22Rv1 (cell line): ENCODE measurements at regions not wholly inside any gene's neighbourhood (a gene's known extent, or its start where the extent isn't known, plus 50 kb on each side); places are given as distances from the start of the nearest gene placed in this dataset.
A peak's percentile ranks its signal among the peaks of the same experiment; 100 is the strongest.

Experiments
- H3K27ac ChIP-seq: fragments of 450-650 bp; 2 replicates; pipeline ENCODE4 v1.5.1; 2017
- CTCF ChIP-seq: fragments of 450-650 bp; IDR thresholded peaks from 2 replicates; pipeline ENCODE4 v1.5.1; 2017; ENCODE audit warnings: mild to moderate bottlenecking
- ZFX ChIP-seq: fragments of 450-650 bp; IDR thresholded peaks from 2 replicates; pipeline ENCODE4 v1.6.1; 2017; ENCODE audit warnings: antibody characterized with exemption, borderline replicate concordance

DNA sequence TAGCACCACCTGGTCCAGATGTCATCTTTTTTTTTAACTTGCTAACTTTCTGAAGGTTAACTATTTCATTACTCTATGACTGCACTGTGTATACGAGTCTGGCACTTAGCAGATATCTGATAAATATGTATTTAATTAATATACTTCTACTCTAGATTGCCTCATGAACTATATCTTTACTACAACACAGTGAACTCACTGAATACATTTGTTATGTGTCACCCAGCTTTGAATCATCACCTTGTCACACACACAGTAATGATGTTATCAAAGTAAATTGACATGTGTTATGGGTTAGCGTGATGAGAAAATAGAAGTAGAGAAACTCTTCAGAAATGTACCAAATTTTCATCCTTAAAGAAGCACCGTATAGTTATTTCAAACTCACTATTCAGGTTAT lies 419.3 kb upstream of the ADGRL3 start:
- no peak for TF ChIP-seq ZFX
- no peak for TF ChIP-seq CTCF
- H3K27ac ChIP-seq, result no peak overlapping the region

GRCh38 chr4:60790608-60791007 lies 409.5 kb upstream of the ADGRL3 start:
- H3K27ac ChIP-seq, result no peak overlapping the region
- no peak for TF ChIP-seq ZFX
- TF ChIP-seq CTCF, result no peak

DNA sequence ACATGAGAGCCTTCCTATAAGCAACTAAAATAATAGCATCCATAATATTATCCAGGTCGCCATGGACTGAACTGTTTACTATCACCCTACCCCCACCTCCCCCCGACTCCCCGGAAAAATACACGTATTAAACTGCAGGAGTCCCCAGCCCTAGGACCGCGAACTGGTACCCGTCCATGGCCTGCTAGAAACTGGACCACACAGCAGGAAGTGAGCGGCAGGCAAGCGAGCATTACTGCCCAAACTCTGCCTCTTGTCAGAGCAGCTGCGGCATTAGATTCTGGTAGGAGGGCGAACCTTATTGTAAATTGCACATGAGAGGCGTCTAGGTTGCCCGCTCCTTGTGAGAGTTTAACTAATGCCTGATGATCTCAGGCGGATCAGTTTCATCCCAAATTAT lies 405.8 kb upstream of the ADGRL3 start:
- no peak overlapping the region for H3K27ac ChIP-seq
- TF ChIP-seq CTCF (no peak), ZFX (no peak)

DNA sequence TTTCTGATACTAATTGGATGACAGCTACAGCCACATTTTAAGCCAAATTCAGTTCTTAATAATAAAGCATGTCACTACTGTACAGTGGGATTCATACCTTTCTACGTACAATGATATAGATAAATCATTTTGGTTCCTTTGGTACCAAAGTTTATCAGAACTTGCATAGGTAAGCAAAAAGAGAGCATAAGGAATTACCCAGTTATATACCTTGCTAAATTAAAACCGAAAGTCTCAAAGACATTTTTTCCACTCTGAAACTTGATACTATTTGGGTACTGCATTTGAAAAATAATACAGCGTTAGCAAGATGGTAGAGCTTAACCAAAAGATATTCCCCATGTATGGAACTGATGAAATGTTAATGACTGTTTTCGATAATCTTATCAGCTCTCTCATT lies 400.9 kb upstream of the ADGRL3 start:
- no peak overlapping the region for H3K27ac ChIP-seq
- TF ChIP-seq ZFX (no peak), CTCF (no peak)

DNA sequence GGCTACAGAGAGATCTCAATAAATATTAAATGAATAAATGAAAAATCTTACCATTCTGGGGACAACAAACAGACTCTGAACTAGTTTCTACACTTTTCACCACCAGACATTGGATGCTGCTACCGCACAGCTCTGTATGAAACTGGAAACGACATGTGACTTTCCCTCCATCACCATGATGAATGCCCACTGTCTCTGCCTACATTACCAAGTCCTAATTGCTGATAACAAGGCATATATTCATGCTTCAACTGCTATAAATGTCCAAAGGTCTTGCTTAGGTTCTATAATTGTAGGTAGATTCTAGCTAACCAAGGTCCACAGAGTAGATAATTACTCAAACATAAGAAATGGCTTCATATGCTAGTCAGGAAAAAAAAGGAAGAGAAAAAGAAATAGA lies 399.4 kb upstream of the ADGRL3 start:
- TF ChIP-seq ZFX (no peak), CTCF (no peak)
- no peak overlapping the region for H3K27ac ChIP-seq

DNA sequence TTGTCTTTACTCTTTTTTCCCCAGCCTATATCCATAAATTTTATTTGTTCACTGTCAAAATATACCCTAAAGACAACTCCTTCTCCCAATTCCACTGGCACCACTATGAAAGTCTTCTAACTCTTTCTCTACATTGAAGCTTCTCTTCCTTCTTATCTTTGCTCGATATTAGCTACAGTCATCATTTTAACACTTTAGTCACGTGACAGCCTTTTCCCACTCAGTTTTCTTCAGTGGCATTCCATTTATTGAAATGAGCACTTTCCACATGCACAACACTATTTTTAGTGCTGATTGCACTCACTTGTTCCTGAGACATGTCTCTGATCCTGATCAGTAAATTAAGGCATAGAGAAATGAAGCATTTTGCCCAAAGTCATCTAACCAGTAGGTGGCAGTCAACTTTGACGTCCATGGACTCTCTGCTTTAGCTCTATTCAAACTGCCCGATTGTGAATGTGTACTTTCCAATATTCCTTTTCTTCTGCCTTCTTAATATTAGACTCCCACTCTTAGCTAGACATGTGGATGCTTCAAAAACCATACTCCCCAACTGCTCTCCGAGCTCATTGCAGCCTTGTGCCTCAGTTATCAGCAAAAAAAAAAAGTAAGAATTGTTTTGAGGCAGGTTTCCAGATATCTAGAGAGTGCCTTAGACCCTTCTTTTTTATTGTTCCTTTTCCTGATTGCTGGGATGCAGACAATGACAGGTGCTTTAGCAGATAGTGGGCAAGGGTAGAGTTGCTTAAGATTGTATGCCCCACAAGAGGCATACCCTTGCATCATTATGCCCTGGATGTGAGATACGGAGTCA lies 394.4 kb upstream of the ADGRL3 start:
- TF ChIP-seq ZFX (no peak), CTCF (peak; percentile 78)
- no peak overlapping the region for H3K27ac ChIP-seq

GRCh38 chr4:60808726-60809485 lies 391.2 kb upstream of the ADGRL3 start:
- TF ChIP-seq CTCF (no peak), ZFX (no peak)

More at GRCh38 chr4:60808726-60809485, 391.2 kb upstream of the ADGRL3 start:
- no peak overlapping the region for H3K27ac ChIP-seq
